NCI-H69 (cell line): ENCODE measurements at regions not wholly inside any gene's neighbourhood (a gene's known extent, or its start where the extent isn't known, plus 50 kb on each side); places are given as distances from the start of the nearest gene placed in this dataset.

Source experiments
- DNase-seq: peaks from one replicate; lab custom pipeline; 2025; lab: John Stamatoyannopoulos, UW

DNA sequence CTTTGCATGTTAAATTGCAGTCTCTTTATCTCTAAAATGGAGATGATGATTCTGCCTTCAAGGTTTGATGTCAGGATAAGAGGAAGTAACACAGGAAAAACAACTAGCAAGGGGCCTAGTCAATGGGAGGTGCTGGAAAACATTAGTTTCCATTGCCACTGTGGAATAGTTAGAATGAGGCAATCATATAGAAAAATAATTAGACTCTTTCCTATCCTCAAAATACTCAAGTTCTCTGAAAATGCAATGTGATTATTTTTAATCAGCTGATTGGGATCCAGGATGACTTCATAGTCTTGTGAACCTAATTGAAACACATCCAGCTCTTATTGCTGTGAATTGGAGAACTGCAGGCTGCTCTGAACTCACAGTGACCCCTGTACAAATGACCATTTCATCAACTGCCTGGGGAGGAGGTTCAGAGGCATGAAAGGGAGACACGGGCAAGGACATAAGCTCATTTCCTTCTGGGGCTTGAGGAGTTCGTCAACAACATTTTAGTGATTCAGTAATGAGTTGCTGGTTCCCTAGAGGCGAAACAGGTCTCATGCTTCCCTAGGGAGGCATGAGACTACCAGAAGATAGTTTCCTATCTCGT lies 422.5 kb downstream of the LPIN1 start:
- DNase-seq = no peak

GRCh38 chr2:12169721-12170120 lies 423.3 kb downstream of the LPIN1 start:
- DNase-seq = no peak

DNA sequence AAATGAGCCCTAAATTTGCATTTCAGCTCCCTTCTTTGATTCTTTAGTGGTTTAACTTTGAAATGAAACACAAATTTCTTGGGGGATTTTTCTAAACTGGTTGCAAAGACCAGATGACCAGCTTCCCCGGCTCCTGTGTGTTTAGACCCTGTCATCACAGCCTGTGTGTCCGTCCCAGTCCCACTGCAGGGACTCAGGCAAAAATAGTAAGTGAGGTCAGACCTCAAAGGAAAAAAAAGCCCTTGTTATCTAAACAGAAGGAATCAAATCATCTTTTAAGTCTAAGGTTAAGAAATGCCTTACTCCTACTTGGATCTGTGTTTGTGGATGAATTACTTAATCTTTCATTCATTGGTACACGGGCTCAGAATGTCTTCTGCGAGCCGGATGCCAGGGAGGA lies 423.7 kb downstream of the LPIN1 start:
- no peak for DNase-seq

DNA sequence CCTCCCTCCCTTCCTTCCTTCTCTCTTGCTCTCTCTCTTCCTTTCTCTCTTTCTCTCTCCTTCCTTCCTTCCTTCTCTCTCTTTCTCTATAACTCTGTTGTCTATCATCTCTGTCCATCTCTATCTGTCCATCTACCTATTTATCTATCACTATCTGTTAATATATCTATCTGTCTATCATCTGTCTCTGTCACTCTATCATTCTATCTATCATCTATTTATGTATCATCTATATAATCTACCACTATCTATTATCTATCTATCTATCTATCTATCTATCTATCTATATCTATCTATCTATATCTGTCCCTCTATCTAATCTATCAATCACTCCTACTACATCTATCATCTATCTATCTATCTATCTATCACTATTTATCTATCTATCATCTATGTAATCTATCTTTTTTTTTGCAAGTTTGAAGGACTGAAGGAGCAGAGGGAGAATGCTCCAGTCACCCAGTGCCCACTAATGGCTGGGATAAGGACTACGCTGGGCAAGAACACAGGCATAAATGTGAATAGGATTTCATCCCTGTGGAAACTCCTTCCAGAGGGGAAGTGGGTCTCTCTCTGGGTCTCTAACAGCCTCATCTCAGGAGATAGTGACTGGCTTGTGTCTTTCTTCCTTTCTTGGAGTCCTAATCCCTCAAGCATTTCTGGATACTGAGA lies 427.0 kb downstream of the LPIN1 start:
- DNase-seq = no peak

- DNase-seq = no peak
Observed at GRCh38 chr2:12173943-12174340, 427.5 kb downstream of the LPIN1 start.

- no peak for DNase-seq
Observed at GRCh38 chr2:12175323-12175722, 428.9 kb downstream of the LPIN1 start.

DNA sequence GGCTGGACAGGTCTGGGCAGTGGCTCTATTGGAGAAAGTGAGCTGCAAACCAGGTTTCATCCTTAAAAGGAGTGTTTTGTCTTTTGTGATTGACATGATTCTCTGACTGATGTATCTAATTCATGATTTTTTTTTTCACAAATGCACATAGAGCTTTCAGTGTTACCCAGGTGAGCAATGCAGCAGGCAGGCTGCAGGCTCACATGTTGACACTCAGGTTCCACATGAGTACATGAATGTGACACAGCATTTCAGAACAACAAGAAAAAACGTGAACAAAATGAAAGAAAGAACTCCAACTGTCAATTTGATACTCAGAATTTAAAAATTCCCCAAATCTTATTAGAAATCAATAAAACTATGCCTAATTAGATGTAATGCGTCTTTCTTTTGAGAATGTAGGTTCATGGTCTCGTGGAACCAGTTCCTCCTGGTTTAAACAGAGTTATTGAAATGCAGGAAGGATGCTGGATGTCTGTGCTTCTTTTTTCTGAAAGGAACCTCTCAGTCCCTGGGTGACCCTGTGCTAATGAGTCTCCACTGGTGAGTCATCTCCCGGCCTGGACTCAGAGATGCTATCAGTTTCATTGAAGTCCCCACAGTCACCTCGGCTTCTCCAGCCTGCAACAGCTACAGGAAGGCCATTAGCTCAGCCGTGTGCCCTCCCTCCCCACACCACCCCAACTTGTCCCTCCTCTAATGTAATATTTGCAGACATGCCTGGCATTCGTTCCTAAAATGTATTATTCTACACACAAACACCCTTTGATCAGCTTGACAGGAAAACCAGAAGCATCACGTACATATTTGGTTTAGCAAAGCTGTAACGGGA lies 430.4 kb downstream of the LPIN1 start:
- DNase-seq = no peak

DNA sequence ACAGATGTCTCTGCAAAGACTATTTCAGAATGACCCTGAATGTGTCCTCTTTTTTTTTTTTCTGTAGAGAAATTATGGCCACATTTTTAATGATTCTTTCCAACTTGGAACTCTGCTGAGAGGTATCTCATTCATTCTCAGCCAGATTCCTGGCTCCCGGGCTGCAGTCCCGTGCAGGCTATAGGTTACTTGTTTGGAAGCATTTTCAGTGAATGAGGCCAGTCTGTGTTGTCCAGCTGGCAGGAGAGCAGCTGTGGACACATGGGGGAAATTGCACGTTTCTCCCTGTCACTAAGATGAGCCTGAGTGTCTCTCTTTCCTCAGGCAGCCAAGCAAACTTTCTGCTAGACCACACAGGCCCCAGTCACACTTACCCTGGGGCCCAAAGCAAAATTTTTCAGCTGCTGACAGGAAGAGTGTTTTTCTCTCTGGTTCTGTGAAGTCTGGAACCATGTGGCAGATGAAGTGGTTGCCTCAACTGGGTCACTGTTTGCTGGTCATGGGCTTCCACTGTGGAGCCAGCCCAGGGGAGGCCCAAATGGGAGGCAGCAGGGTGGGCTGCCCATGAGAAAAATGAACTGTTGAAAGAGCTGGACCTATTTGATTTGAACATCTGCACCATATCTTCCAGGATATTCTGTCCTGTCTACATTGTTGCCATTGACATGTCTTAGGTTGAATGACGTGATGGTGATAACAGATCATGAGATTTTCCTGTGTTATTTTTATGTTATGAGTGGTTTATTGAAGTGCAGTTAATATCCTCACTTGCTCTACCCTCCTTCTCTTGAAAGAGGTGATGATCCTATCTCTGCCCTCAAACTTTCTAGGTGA lies 431.2 kb downstream of the LPIN1 start:
- no peak for DNase-seq

GRCh38 chr2:12178289-12179080 lies 432.1 kb downstream of the LPIN1 start:
- no peak for DNase-seq

- no peak for DNase-seq
Observed at GRCh38 chr2:12180031-12180430, 433.6 kb downstream of the LPIN1 start.

- no peak for DNase-seq
Observed at GRCh38 chr2:12183032-12183645, 436.7 kb downstream of the LPIN1 start.

DNA sequence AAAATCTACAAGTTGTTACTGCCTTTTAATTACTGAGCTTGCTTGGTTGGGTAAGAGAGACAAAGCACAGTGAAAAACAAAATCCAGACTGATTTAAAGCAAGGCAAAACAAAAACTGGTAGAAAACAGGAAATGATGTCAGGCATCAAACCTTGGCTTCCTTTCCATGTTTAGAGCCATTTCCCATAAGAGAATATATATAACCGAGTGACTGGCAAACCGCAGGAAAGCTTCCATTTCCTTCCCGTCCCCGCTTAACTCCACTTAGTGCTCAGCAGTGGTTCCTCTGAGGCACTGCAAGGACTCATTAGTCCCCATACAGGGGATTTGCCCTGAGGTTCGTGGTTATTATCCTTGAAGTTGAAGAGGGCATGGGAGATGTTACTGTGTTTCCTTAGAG lies 446.3 kb downstream of the LPIN1 start:
- DNase-seq = no peak

GRCh38 chr2:12194968-12195367 lies 448.5 kb downstream of the LPIN1 start:
- DNase-seq = no peak

DNA sequence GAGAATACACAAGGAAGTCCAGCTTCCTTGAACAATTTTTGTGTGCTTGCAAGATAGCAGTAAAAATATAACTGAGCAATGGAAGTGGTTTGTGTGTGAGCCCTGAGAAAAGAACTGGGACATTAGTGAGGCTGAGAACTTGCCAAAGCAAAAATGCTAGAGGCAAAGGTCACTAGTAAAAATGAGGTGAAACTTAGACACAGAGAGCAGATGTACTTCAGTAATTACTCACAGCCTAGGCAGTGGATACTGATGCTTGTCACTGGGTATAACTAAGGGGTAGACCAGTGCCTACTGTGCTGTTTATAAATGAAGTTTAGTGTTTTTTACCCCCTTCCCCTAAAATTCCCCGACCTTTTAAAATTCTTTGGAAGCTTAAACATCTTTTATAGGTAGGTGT lies 450.1 kb downstream of the LPIN1 start:
- DNase-seq = no peak

DNA sequence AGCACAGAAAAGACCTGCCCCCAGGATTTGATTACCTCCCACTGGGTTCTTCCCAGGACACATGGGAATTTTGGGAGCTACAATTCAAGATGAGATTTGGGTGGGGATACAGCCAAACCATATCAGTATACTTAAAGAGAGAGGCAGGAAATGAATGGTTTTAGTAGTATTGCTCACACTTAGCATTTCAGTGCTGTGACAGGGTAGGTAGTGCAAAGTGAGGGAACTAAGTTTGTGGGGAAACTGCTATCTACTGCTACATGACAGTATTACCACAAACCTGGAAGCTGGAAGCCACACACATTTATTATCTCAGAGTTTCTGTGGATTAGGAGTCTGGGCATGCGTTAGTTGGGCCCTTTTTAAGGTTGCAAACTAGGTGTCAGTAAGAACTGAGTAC lies 450.7 kb downstream of the LPIN1 start:
- DNase-seq = no peak

GRCh38 chr2:12199491-12200211 lies 453.2 kb downstream of the LPIN1 start:
- no peak for DNase-seq

GRCh38 chr2:12201369-12201768 lies 454.9 kb downstream of the LPIN1 start:
- DNase-seq = no peak

GRCh38 chr2:12202313-12203075 lies 456.1 kb downstream of the LPIN1 start:
- DNase-seq = no peak

GRCh38 chr2:12203528-12203927 lies 457.1 kb downstream of the LPIN1 start:
- DNase-seq = no peak

DNA sequence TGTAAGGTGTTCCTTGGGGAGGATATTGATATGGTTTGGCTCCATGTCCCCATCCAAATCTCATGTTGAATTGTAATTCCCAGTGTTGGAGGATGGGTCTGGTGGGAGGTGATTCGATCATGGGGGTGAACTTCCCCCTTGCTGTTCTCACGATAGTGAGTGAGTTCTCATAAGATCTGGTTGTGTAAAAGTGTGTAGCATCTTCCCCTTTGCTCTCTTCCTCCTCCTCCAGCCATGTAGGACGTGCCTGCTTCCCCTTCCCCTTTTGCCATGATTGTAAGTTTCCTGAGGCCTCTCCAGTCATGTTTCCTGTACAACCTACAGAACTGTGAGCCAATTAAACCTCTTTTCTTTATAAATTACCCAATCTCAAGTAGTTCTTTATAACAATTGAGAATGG lies 458.7 kb downstream of the LPIN1 start:
- DNase-seq = no peak
